ENCODE measurements at regions not wholly inside any gene's neighbourhood (a gene's known extent, or its start where the extent isn't known, plus 50 kb on each side); places are given as distances from the start of the nearest gene placed in this dataset.

GRCh38 chr4:55259294-55259693 lies 86.7 kb upstream of the SRD5A3 start:
- no peak for TF ChIP-seq CTCF (IDR thresholded peaks at IDR 0.05; ENCODE audit: borderline replicate concordance, extremely low read depth, low read length, poor library complexity, severe bottlenecking)
- TF ChIP-seq EZH2 (IDR thresholded peaks at IDR 0.05; ENCODE audit: borderline replicate concordance, low read depth, low read length, severe bottlenecking) = no peak
